ENCODE measurements at regions not wholly inside any gene's neighbourhood (a gene's known extent, or its start where the extent isn't known, plus 50 kb on each side); places are given as distances from the start of the nearest gene placed in this dataset.
"Not testable (repeated sequence)": the region's sequence is repeated elsewhere in the genome, so short reads cannot be mapped to it uniquely, and the experiment has no call there.

- Histone ChIP-seq H3K4me1 (peaks cover 0 to 18% (median 0%) of the 10 kb centered on the region in 4 donors), H3K36me3 (no peaks in the 10 kb centered on the region), H3K27ac (peak overlapping the region; percentile 11 to 78 (median 54)), H3K9me3 (no peaks in the 10 kb centered on the region), H3K4me3 (no peak overlapping the region), H3K27me3 (no peaks in the 10 kb centered on the region)
- intact Hi-C loops (cut with DNase I; ENCODE audit: low total_unique reads), result no loop called here
- WGBS, 5 donors, result 80 to 82% (median 80%) methylated on average over 22 to 28 of the region's 28 CpGs
- DNase-seq, result peak; percentile 70
- TF ChIP-seq POLR2AphosphoS5 (IDR thresholded peaks at IDR 0.05) (peak in 1 of 3 donors; percentile 51), CTCF (IDR thresholded peaks at IDR 0.05) (no peak)
Observed at GRCh38 chr10:30529373-30529998, 95.5 kb downstream of the MAP3K8 start.

GRCh38 chr10:30528429-30528786, 94.4 kb downstream of the MAP3K8 start:
- no peaks in the 10 kb centered on the region for H3K36me3 ChIP-seq
- intact Hi-C loops (cut with DNase I; ENCODE audit: low total_unique reads), result no loop called here
- H3K27me3 ChIP-seq, result no peaks in the 10 kb centered on the region
- no peak for DNase-seq
- no peak overlapping the region for H3K4me3 ChIP-seq
- H3K9me3 ChIP-seq, result no peaks in the 10 kb centered on the region
- 76 to 86% (median 81%) methylated on average over 6 of the region's 6 CpGs for WGBS, 5 donors
- TF ChIP-seq CTCF (IDR thresholded peaks at IDR 0.05) (no peak), POLR2AphosphoS5 (IDR thresholded peaks at IDR 0.05) (no peak), POLR2A (IDR thresholded peaks at IDR 0.05) (no peak), EP300 (IDR thresholded peaks at IDR 0.05) (no peak)
- peak overlapping the region in 1 of 5 donors; percentile 78 for H3K27ac ChIP-seq
- H3K4me1 ChIP-seq, result peaks cover 0 to 17% (median 0%) of the 10 kb centered on the region in 4 donors

- H3K36me3 ChIP-seq, result no peaks in the 10 kb centered on the region
- H3K27ac ChIP-seq, result no peak overlapping the region
- H3K4me3 ChIP-seq, result no peak overlapping the region
- TF ChIP-seq POLR2A (IDR thresholded peaks at IDR 0.05) (no peak), CTCF (IDR thresholded peaks at IDR 0.05) (no peak), POLR2AphosphoS5 (IDR thresholded peaks at IDR 0.05) (no peak), EP300 (IDR thresholded peaks at IDR 0.05) (no peak)
- no peaks in the 10 kb centered on the region for H3K27me3 ChIP-seq
- peak in 1 of 2 donors; percentile 68 for DNase-seq
- no peaks in the 10 kb centered on the region for H3K9me3 ChIP-seq
- peaks cover 0 to 17% (median 0%) of the 10 kb centered on the region in 4 donors for H3K4me1 ChIP-seq
- intact Hi-C loops (cut with DNase I; ENCODE audit: low total_unique reads), result no loop called here
- 33 to 66% (median 51%) methylated on average over 12 of the region's 12 CpGs for WGBS, 5 donors
Observed at GRCh38 chr10:30527623-30528428, 93.8 kb downstream of the MAP3K8 start.

- H3K27me3 ChIP-seq; H3K36me3 ChIP-seq; DNase-seq; H3K27ac ChIP-seq; intact Hi-C loops (cut with DNase I; ENCODE audit: low total_unique reads); H3K4me3 ChIP-seq: not testable (repeated sequence)
- WGBS, 5 donors, result 21 to 47% (median 36%) methylated on average over 8 of the region's 8 CpGs
- peaks cover 0 to 11% (median 6%) of the 10 kb centered on the region in 4 donors for H3K9me3 ChIP-seq
- peaks cover 0 to 12% (median 0%) of the 10 kb centered on the region in 4 donors for H3K4me1 ChIP-seq
Observed at GRCh38 chr10:30522661-30523078, 88.7 kb downstream of the MAP3K8 start.

- intact Hi-C loops (cut with DNase I; ENCODE audit: low total_unique reads), result no loop called here
- H3K36me3 ChIP-seq, result no peaks in the 10 kb centered on the region
- H3K4me1 ChIP-seq, result no peaks in the 10 kb centered on the region
- H3K27me3 ChIP-seq, result no peaks in the 10 kb centered on the region
- no peak overlapping the region for H3K4me3 ChIP-seq
- H3K9me3 ChIP-seq, result peaks cover 0 to 11% (median 6%) of the 10 kb centered on the region in 4 donors
- WGBS, 5 donors, result 89 to 97% (median 97%) methylated on average over 1 of the region's 1 CpG
- H3K27ac ChIP-seq, result no peak overlapping the region
- TF ChIP-seq POLR2AphosphoS5 (IDR thresholded peaks at IDR 0.05), result no peak
- no peak for TF ChIP-seq POLR2A (IDR thresholded peaks at IDR 0.05)
- TF ChIP-seq EP300 (IDR thresholded peaks at IDR 0.05), result no peak
- no peak for TF ChIP-seq CTCF (IDR thresholded peaks at IDR 0.05)
- DNase-seq, result no peak
Observed at GRCh38 chr10:30518907-30519306, 84.9 kb downstream of the MAP3K8 start.

Data from stomach (tissue), 8 donors.